Neutrophil (primary cell): ENCODE measurements at regions not wholly inside any gene's neighbourhood (a gene's known extent, or its start where the extent isn't known, plus 50 kb on each side); places are given as distances from the start of the nearest gene placed in this dataset.
"Not testable (repeated sequence)": the region's sequence is repeated elsewhere in the genome, so short reads cannot be mapped to it uniquely, and the experiment has no call there.

Source experiments
- H3K27ac ChIP-seq: fragments of 200-600 bp; sonication (generic); 2 replicates; pipeline ENCODE4 v1.5.1; 2016; ENCODE audit warnings: mild to moderate bottlenecking, moderate library complexity
- H3K27me3 ChIP-seq: fragments of 200-600 bp; sonication (generic); 2 replicates; pipeline ENCODE4 v1.6.0; 2016; ENCODE audit warnings: mild to moderate bottlenecking
- H3K36me3 ChIP-seq: fragments of 200-600 bp; sonication (generic); 2 replicates; pipeline ENCODE4 v1.5.1; 2017
- H3K4me1 ChIP-seq, 2 experiments: fragments of 200-600 bp in 1 of 2; sonication (generic) in 1 of 2; 1 replicate in 1 of 2; 2 replicates in 1 of 2; pipeline versions ENCODE4 v1.5.1 to v1.6.1; 2013 to 2016; ENCODE audit warnings: low read depth in 1 of 2, low read length in 1 of 2, mild to moderate bottlenecking in 1 of 2, moderate library complexity in 1 of 2; ENCODE audit not compliant: control insufficient read depth in 1 of 2, insufficient read depth in 1 of 2
- H3K4me3 ChIP-seq, 2 experiments: fragments of 200-600 bp in 1 of 2; sonication (generic) in 1 of 2; 1 replicate in 1 of 2; 2 replicates in 1 of 2; pipeline ENCODE4 v1.5.1; 2013 to 2016; ENCODE audit warnings: low read depth in 1 of 2, low read length in 1 of 2, mild to moderate bottlenecking in 1 of 2, moderate library complexity in 1 of 2
- H3K9me3 ChIP-seq: fragments of 200-600 bp; sonication (generic); 2 replicates; pipeline ENCODE4 v1.5.1; 2016
- CTCF ChIP-seq: fragments of 200-600 bp; sonication (generic); IDR thresholded peaks from 2 replicates; pipeline ENCODE4 v1.5.1; 2016; ENCODE audit warnings: antibody characterized with exemption

GRCh38 chr12:125341422-125341821 is 276.2 kb downstream of the AACS start:
- TF ChIP-seq CTCF: no peak
- Histone ChIP-seq H3K4me1 (no peaks in the 10 kb centered on the region), H3K36me3 (no peaks in the 10 kb centered on the region), H3K27ac (no peak overlapping the region), H3K4me3 (no peak overlapping the region), H3K27me3 (peaks cover 13% of the 10 kb centered on the region), H3K9me3 (no peaks in the 10 kb centered on the region)

GRCh38 chr12:125343649-125344048 is 278.4 kb downstream of the AACS start:
- Histone ChIP-seq H3K4me3 (no peak overlapping the region), H3K27me3 (peaks cover 27% of the 10 kb centered on the region), H3K36me3 (no peaks in the 10 kb centered on the region), H3K27ac (no peak overlapping the region), H3K4me1 (no peaks in the 10 kb centered on the region), H3K9me3 (no peaks in the 10 kb centered on the region)
- no peak for TF ChIP-seq CTCF

- no peaks in the 10 kb centered on the region for H3K9me3 ChIP-seq
- no peaks in the 10 kb centered on the region for H3K4me1 ChIP-seq
- no peak for TF ChIP-seq CTCF
- H3K27ac ChIP-seq: no peak overlapping the region
- no peaks in the 10 kb centered on the region for H3K36me3 ChIP-seq
- no peak overlapping the region for H3K4me3 ChIP-seq
- H3K27me3 ChIP-seq: peaks cover 27% of the 10 kb centered on the region
These were observed 281.1 kb downstream of the AACS start for GRCh38 chr12:125346362-125346761.

GRCh38 chr12:125351788-125352187 is 286.6 kb downstream of the AACS start:
- no peak for TF ChIP-seq CTCF
- Histone ChIP-seq H3K9me3 (no peaks in the 10 kb centered on the region), H3K27me3 (peaks cover 10% of the 10 kb centered on the region)

GRCh38 chr12:125353002-125353401 is 287.8 kb downstream of the AACS start:
- not testable (repeated sequence) for H3K27me3 ChIP-seq, H3K9me3 ChIP-seq, H3K36me3 ChIP-seq, H3K27ac ChIP-seq, H3K4me3 ChIP-seq, H3K4me1 ChIP-seq

More at GRCh38 chr12:125351788-125352187, 286.6 kb downstream of the AACS start:
- no peaks in the 10 kb centered on the region for H3K4me1 ChIP-seq
- no peak overlapping the region for H3K27ac ChIP-seq
- H3K36me3 ChIP-seq: no peaks in the 10 kb centered on the region
- H3K4me3 ChIP-seq: no peak overlapping the region

- no peaks in the 10 kb centered on the region for H3K27me3 ChIP-seq
- no peak overlapping the region for H3K27ac ChIP-seq
- no peak overlapping the region for H3K4me3 ChIP-seq
- no peaks in the 10 kb centered on the region for H3K36me3 ChIP-seq
- no peak for TF ChIP-seq CTCF
- no peaks in the 10 kb centered on the region for H3K9me3 ChIP-seq
- no peaks in the 10 kb centered on the region for H3K4me1 ChIP-seq
These were observed 288.6 kb downstream of the AACS start for GRCh38 chr12:125353871-125354270.
